GM10248 (cell line): ENCODE measurements at regions not wholly inside any gene's neighbourhood (a gene's known extent, or its start where the extent isn't known, plus 50 kb on each side); places are given as distances from the start of the nearest gene placed in this dataset.

Source experiments
- CTCF ChIA-PET: fragments of 300-600 bp; sonication (Branson Sonifier 250); formaldehyde crosslinking; extraction: SDS; loops from one replicate; lab custom pipeline; 2021; ENCODE audit warnings: antibody characterized with exemption; lab: Yijun Ruan, JAX
- POLR2A ChIA-PET: fragments of 350-650 bp; sonication (Branson Sonifier 250); formaldehyde crosslinking; extraction: SDS; loops from one replicate; lab custom pipeline; 2020; ENCODE audit warnings: antibody characterized with exemption; lab: Yijun Ruan, JAX
- DNase-seq: peaks from one replicate; pipeline ENCODE4 v3.0.0; 2012; ENCODE audit errors: extremely low spot score
- CTCF ChIP-seq: IDR thresholded peaks from 2 replicates; pipeline ENCODE4 v1.5.1; 2012; ENCODE audit warnings: mild to moderate bottlenecking, low read depth; ENCODE audit errors: extremely low read depth, missing control alignments, control extremely low read depth

GRCh38 chr12:77323788-77324415 lies 258.5 kb upstream of the E2F7 start:
- CTCF ChIA-PET, result interaction anchor here (0.7 to 2.8 kb wide), 7 partner anchors 9 to 272 kb away, joined by 3 to 13 read pairs (median 3); no protein-coding TSS in a partner anchor
- POLR2A ChIA-PET, result no interaction called here

GRCh38 chr12:77319166-77319565 lies 253.8 kb upstream of the E2F7 start:
- no peak for TF ChIP-seq CTCF
- DNase-seq, result no peak
- CTCF ChIA-PET, result interaction anchor here (1.1 to 1.9 kb wide), 2 partner anchors 43 to 308 kb away, joined by 3 to 7 read pairs; no protein-coding TSS in a partner anchor
- POLR2A ChIA-PET, result no interaction called here

More at GRCh38 chr12:77323788-77324415, 258.5 kb upstream of the E2F7 start:
- TF ChIP-seq CTCF, result no peak
- DNase-seq, result no peak

- POLR2A ChIA-PET, result no interaction called here
Observed at GRCh38 chr12:77315407-77315806, 250.0 kb upstream of the E2F7 start.

GRCh38 chr12:77314378-77315052 lies 249.1 kb upstream of the E2F7 start:
- ChIA-PET POLR2A (no interaction called here), CTCF (interaction anchor here (0.9 to 4.0 kb wide), 6 partner anchors 11 to 304 kb away, joined by 3 to 13 read pairs (median 4); no protein-coding TSS in a partner anchor)
- DNase-seq, result no peak
- no peak for TF ChIP-seq CTCF

More at GRCh38 chr12:77315407-77315806, 250.0 kb upstream of the E2F7 start:
- no peak for DNase-seq
- CTCF ChIA-PET, result interaction anchor here (0.9 to 4.0 kb wide), 5 partner anchors 10 to 305 kb away, joined by 3 to 13 read pairs (median 4); no protein-coding TSS in a partner anchor
- no peak for TF ChIP-seq CTCF

GRCh38 chr12:77308056-77308455 lies 242.7 kb upstream of the E2F7 start:
- no peak for TF ChIP-seq CTCF
- DNase-seq, result no peak
- POLR2A ChIA-PET, result no interaction called here
- CTCF ChIA-PET, result interaction anchor here (0.8 kb wide), 1 partner anchor 22 kb away, joined by 3 read pairs; no protein-coding TSS in a partner anchor

- TF ChIP-seq CTCF, result no peak
- CTCF ChIA-PET, result interaction anchor here (1.3 kb wide), 1 partner anchor 13 kb away, joined by 3 read pairs; no protein-coding TSS in a partner anchor
- no peak for DNase-seq
- POLR2A ChIA-PET, result no interaction called here
Observed at GRCh38 chr12:77300811-77301210, 235.4 kb upstream of the E2F7 start.
